GM12891 (cell line): ENCODE measurements at regions not wholly inside any gene's neighbourhood (a gene's known extent, or its start where the extent isn't known, plus 50 kb on each side); places are given as distances from the start of the nearest gene placed in this dataset.
A peak's percentile ranks its signal among the peaks of the same experiment; 100 is the strongest.

Source experiments
- DNase-seq: peaks from one replicate; pipeline ENCODE4 v3.0.0; 2011; ENCODE audit warnings: low spot score; ENCODE audit not compliant: insufficient read length
- FAIRE-seq: peaks from 2 replicates; lab custom pipeline; 2011; peaks lifted over from hg19 to GRCh38; lab: Jason Lieb, UNC
- PAX5 ChIP-seq: IDR thresholded peaks from 2 replicates; pipeline ENCODE4 v1.6.1; 2011; ENCODE audit warnings: low read length, moderate library complexity, mild to moderate bottlenecking; ENCODE audit not compliant: insufficient read depth, severe bottlenecking
- POLR2A ChIP-seq: IDR thresholded peaks from 2 replicates; pipeline ENCODE4 v1.6.1; 2011; ENCODE audit warnings: low read depth, low read length, control low read depth
- POLR2AphosphoS5 ChIP-seq: IDR thresholded peaks from 2 replicates; pipeline ENCODE4 v1.6.1; 2011; ENCODE audit warnings: low read depth, low read length, control low read depth
- POU2F2 ChIP-seq: IDR thresholded peaks from 2 replicates; pipeline ENCODE4 v1.6.1; 2011; ENCODE audit warnings: low read depth, mild to moderate bottlenecking, control low read depth, low read length, moderate library complexity
- SPI1 ChIP-seq: IDR thresholded peaks from 2 replicates; pipeline ENCODE4 v1.6.1; 2011; ENCODE audit warnings: low read depth, low read length, control low read depth
- TAF1 ChIP-seq: IDR thresholded peaks from 2 replicates; pipeline ENCODE4 v1.6.1; 2011; ENCODE audit warnings: low read depth, low read length, control low read depth

GRCh38 chr3:104520228-104520655, 846.5 kb upstream of the ALCAM start:
- FAIRE-seq (peak; percentile 43), DNase-seq (no peak)
- no peak for TF ChIP-seq SPI1
- TF ChIP-seq POLR2AphosphoS5 = no peak
- no peak for TF ChIP-seq POLR2A
- TF ChIP-seq POU2F2 = no peak
- TF ChIP-seq PAX5 = no peak
- no peak for TF ChIP-seq TAF1

- FAIRE-seq = peak; percentile 93
- no peak for DNase-seq
Measured at GRCh38 chr3:104521606-104522336, 844.9 kb upstream of the ALCAM start.

GRCh38 chr3:104523136-104523535, 843.6 kb upstream of the ALCAM start:
- no peak for DNase-seq
- no peak for FAIRE-seq
- TF ChIP-seq PAX5 = no peak
- TF ChIP-seq TAF1 = no peak
- no peak for TF ChIP-seq POLR2AphosphoS5
- no peak for TF ChIP-seq SPI1
- no peak for TF ChIP-seq POU2F2
- no peak for TF ChIP-seq POLR2A

More at GRCh38 chr3:104521606-104522336, 844.9 kb upstream of the ALCAM start:
- no peak for TF ChIP-seq PAX5
- TF ChIP-seq POLR2A = no peak
- no peak for TF ChIP-seq POU2F2
- peak; percentile 97 for TF ChIP-seq SPI1
- TF ChIP-seq POLR2AphosphoS5 = no peak
- no peak for TF ChIP-seq TAF1

GRCh38 chr3:104526901-104527401, 839.8 kb upstream of the ALCAM start:
- no peak for TF ChIP-seq POLR2AphosphoS5
- TF ChIP-seq POLR2A = no peak
- no peak for TF ChIP-seq TAF1
- TF ChIP-seq PAX5 = peak; percentile 58
- TF ChIP-seq SPI1 = peak; percentile 97
- no peak for DNase-seq
- peak; percentile 90 for FAIRE-seq

GRCh38 chr3:104530934-104531333, 835.8 kb upstream of the ALCAM start:
- FAIRE-seq (no peak), DNase-seq (no peak)
- no peak for TF ChIP-seq POLR2A
- TF ChIP-seq POU2F2 = no peak
- TF ChIP-seq POLR2AphosphoS5 = no peak
- TF ChIP-seq PAX5 = no peak
- TF ChIP-seq SPI1 = no peak
- TF ChIP-seq TAF1 = no peak

- DNase-seq (no peak), FAIRE-seq (no peak)
- TF ChIP-seq SPI1 = no peak
- TF ChIP-seq PAX5 = no peak
- no peak for TF ChIP-seq POU2F2
- no peak for TF ChIP-seq POLR2A
- TF ChIP-seq TAF1 = no peak
- no peak for TF ChIP-seq POLR2AphosphoS5
Measured at GRCh38 chr3:104536715-104537114, 830.0 kb upstream of the ALCAM start.

- TF ChIP-seq POLR2A (no peak), POLR2AphosphoS5 (no peak), POU2F2 (no peak), PAX5 (no peak), TAF1 (no peak), SPI1 (no peak)
- FAIRE-seq (no peak), DNase-seq (no peak)
Measured at GRCh38 chr3:104537323-104537722, 829.4 kb upstream of the ALCAM start.

- DNase-seq = no peak
- no peak for FAIRE-seq
- TF ChIP-seq POU2F2 (no peak), POLR2A (no peak), SPI1 (no peak), POLR2AphosphoS5 (no peak), PAX5 (no peak), TAF1 (no peak)
Measured at GRCh38 chr3:104546301-104546700, 820.4 kb upstream of the ALCAM start.

- FAIRE-seq (no peak), DNase-seq (no peak)
- TF ChIP-seq PAX5 = no peak
- no peak for TF ChIP-seq TAF1
- no peak for TF ChIP-seq POU2F2
- no peak for TF ChIP-seq POLR2AphosphoS5
- TF ChIP-seq POLR2A = no peak
- no peak for TF ChIP-seq SPI1
Measured at GRCh38 chr3:104547031-104547430, 819.7 kb upstream of the ALCAM start.
